Esophagus squamous epithelium (tissue), 4 donors: ENCODE measurements at regions not wholly inside any gene's neighbourhood (a gene's known extent, or its start where the extent isn't known, plus 50 kb on each side); places are given as distances from the start of the nearest gene placed in this dataset.

Experiments used
- CTCF ChIP-seq, 6 experiments: fragments of 450-650 bp in 4 of 6; fragments of 200-600 bp in 2 of 6; sonication (generic) in 2 of 6; IDR thresholded peaks; one replicate each; pipeline ENCODE4 v1.5.1; 2016 to 2019; ENCODE audit warnings: antibody characterized with exemption in 6 of 6, mild to moderate bottlenecking in 4 of 6, moderate library complexity in 4 of 6
- POLR2A ChIP-seq, 4 donors: fragments of 450-650 bp; IDR thresholded peaks; one replicate each; pipeline ENCODE4 v1.6.1; 2017; ENCODE audit warnings: antibody characterized with exemption in 4 of 4, mild to moderate bottlenecking in 4 of 4, moderate library complexity in 3 of 4

GRCh38 chr5:87674235-87674634, 261.5 kb upstream of the CCNH start:
- TF ChIP-seq POLR2A (IDR thresholded peaks at IDR 0.05) (no peak), CTCF (IDR thresholded peaks at IDR 0.05) (no peak)
